ENCODE measurements at regions not wholly inside any gene's neighbourhood (a gene's known extent, or its start where the extent isn't known, plus 50 kb on each side); places are given as distances from the start of the nearest gene placed in this dataset.

DNA sequence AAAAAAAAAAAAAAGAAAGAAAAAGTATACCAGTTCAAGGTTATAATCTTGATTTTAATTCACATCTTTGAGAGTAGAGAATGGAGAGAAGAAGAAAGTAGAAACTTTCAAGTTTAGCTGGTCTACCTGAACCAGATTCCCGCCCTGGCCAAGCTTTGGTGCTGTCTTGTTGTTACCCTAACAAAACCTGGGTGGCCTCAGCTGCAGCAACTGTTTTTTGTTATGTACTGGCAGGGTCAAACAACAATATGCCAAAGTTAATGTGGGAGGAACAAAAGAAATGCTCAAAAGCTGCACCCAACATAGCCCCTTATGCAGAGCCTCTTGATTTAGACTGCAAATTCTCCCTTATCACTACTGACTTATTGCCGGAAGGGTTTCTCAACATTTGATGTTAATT is 165.3 kb upstream of the TFPI start:
- Histone ChIP-seq H3K4me3 (no peak overlapping the region), H3K79me2 (replicated peaks; ENCODE audit: insufficient read depth) (no peaks in the 10 kb centered on the region), H3F3A (replicated peaks; ENCODE audit: low read depth) (no peaks in the 10 kb centered on the region), H3K27ac (ENCODE audit: low read depth) (peak overlapping the region; percentile 7; the same call in 1 of the 2 replicates), H4K20me1 (replicated peaks; ENCODE audit: insufficient read depth) (no peaks in the 10 kb centered on the region), H3K4me2 (peak overlapping the region; percentile 24; the same call in 1 of the 2 replicates), H3K9me2 (ENCODE audit: insufficient read depth) (no peaks in the 10 kb centered on the region), H3K36me3 (ENCODE audit: insufficient read depth) (peaks cover 8% of the 10 kb centered on the region; the same call in 1 of the 2 replicates), H3K4me1 (ENCODE audit: insufficient read depth) (peaks cover 36% of the 10 kb centered on the region), H2AFZ (peak overlapping the region; percentile 20; the same call in 1 of the 2 replicates), H3K27me3 (ENCODE audit: insufficient read depth) (no peaks in the 10 kb centered on the region)
- peak; percentile 80 for ATAC-seq
- TF ChIP-seq NANOG (IDR thresholded peaks at IDR 0.05; ENCODE audit: borderline replicate concordance): no peak
- TF ChIP-seq EZH2 (IDR thresholded peaks at IDR 0.05; ENCODE audit: low read depth, unreplicated experiment): no peak
- no peak for TF ChIP-seq ZNF114 (CRISPR knock-in tag; IDR thresholded peaks at IDR 0.05)
- Mint-ChIP-seq H3K9me3 (peaks cover 14% of the 10 kb centered on the region; the same call in 2 of the 3 replicates), H3K4me3 (no peak overlapping the region), H3K27ac (no peak overlapping the region), H3K4me1 (peaks cover 23% of the 10 kb centered on the region), H3K36me3 (ENCODE audit: low read depth) (peaks cover 27% of the 10 kb centered on the region; the same call in 2 of the 3 replicates), H3K27me3 (ENCODE audit: insufficient read depth, low read depth, poor library complexity) (no peaks in the 10 kb centered on the region)
- peak; percentile 29 for DNase-seq (ENCODE audit: low spot score)

GRCh38 chr2:187748958-187749357 is 194.7 kb upstream of the TFPI start:
- DNase-seq (ENCODE audit: low spot score): no peak
- no peak overlapping the region for H3K4me3 Mint-ChIP-seq
- no peaks in the 10 kb centered on the region for H3K27me3 Mint-ChIP-seq (ENCODE audit: insufficient read depth, low read depth, poor library complexity)
- no peak for ATAC-seq
- Histone ChIP-seq H3K4me3 (no peak overlapping the region), H3K27ac (ENCODE audit: low read depth) (no peak overlapping the region), H4K20me1 (replicated peaks; ENCODE audit: insufficient read depth) (no peaks in the 10 kb centered on the region), H3K27me3 (ENCODE audit: insufficient read depth) (no peaks in the 10 kb centered on the region), H3K9me2 (ENCODE audit: insufficient read depth) (no peaks in the 10 kb centered on the region), H3K36me3 (ENCODE audit: insufficient read depth) (no peaks in the 10 kb centered on the region), H3K79me2 (replicated peaks; ENCODE audit: insufficient read depth) (no peaks in the 10 kb centered on the region), H3K4me1 (ENCODE audit: insufficient read depth) (no peaks in the 10 kb centered on the region), H3F3A (replicated peaks; ENCODE audit: low read depth) (no peaks in the 10 kb centered on the region), H3K4me2 (no peak overlapping the region), H2AFZ (no peak overlapping the region)
- no peak overlapping the region for H3K27ac Mint-ChIP-seq
- H3K9me3 Mint-ChIP-seq: 0 out of 3 replicates have a peak, but pooled peaks cover 4% of the 10 kb centered on the region
- H3K36me3 Mint-ChIP-seq (ENCODE audit: low read depth): no peaks in the 10 kb centered on the region; the same call in 2 of the 3 replicates
- no peaks in the 10 kb centered on the region for H3K4me1 Mint-ChIP-seq
- TF ChIP-seq ZNF114 (CRISPR knock-in tag; IDR thresholded peaks at IDR 0.05): no peak
- no peak for TF ChIP-seq CTCF (conservative IDR thresholded peaks at IDR 0.05; ENCODE audit: low read depth in 2 of 2)
- no peak for TF ChIP-seq NANOG (IDR thresholded peaks at IDR 0.05; ENCODE audit: borderline replicate concordance)
- no peak for TF ChIP-seq ETS1 (IDR thresholded peaks at IDR 0.05)
- no peak for TF ChIP-seq ZNF331 (CRISPR knock-in tag; IDR thresholded peaks at IDR 0.05; ENCODE audit: low read depth)
- no peak for TF ChIP-seq CREB1 (CRISPR knock-in tag; IDR thresholded peaks at IDR 0.05; ENCODE audit: low read depth)
- no peak for TF ChIP-seq JUNB (IDR thresholded peaks at IDR 0.05; ENCODE audit: unreplicated experiment)
- TF ChIP-seq, protein P1, sequence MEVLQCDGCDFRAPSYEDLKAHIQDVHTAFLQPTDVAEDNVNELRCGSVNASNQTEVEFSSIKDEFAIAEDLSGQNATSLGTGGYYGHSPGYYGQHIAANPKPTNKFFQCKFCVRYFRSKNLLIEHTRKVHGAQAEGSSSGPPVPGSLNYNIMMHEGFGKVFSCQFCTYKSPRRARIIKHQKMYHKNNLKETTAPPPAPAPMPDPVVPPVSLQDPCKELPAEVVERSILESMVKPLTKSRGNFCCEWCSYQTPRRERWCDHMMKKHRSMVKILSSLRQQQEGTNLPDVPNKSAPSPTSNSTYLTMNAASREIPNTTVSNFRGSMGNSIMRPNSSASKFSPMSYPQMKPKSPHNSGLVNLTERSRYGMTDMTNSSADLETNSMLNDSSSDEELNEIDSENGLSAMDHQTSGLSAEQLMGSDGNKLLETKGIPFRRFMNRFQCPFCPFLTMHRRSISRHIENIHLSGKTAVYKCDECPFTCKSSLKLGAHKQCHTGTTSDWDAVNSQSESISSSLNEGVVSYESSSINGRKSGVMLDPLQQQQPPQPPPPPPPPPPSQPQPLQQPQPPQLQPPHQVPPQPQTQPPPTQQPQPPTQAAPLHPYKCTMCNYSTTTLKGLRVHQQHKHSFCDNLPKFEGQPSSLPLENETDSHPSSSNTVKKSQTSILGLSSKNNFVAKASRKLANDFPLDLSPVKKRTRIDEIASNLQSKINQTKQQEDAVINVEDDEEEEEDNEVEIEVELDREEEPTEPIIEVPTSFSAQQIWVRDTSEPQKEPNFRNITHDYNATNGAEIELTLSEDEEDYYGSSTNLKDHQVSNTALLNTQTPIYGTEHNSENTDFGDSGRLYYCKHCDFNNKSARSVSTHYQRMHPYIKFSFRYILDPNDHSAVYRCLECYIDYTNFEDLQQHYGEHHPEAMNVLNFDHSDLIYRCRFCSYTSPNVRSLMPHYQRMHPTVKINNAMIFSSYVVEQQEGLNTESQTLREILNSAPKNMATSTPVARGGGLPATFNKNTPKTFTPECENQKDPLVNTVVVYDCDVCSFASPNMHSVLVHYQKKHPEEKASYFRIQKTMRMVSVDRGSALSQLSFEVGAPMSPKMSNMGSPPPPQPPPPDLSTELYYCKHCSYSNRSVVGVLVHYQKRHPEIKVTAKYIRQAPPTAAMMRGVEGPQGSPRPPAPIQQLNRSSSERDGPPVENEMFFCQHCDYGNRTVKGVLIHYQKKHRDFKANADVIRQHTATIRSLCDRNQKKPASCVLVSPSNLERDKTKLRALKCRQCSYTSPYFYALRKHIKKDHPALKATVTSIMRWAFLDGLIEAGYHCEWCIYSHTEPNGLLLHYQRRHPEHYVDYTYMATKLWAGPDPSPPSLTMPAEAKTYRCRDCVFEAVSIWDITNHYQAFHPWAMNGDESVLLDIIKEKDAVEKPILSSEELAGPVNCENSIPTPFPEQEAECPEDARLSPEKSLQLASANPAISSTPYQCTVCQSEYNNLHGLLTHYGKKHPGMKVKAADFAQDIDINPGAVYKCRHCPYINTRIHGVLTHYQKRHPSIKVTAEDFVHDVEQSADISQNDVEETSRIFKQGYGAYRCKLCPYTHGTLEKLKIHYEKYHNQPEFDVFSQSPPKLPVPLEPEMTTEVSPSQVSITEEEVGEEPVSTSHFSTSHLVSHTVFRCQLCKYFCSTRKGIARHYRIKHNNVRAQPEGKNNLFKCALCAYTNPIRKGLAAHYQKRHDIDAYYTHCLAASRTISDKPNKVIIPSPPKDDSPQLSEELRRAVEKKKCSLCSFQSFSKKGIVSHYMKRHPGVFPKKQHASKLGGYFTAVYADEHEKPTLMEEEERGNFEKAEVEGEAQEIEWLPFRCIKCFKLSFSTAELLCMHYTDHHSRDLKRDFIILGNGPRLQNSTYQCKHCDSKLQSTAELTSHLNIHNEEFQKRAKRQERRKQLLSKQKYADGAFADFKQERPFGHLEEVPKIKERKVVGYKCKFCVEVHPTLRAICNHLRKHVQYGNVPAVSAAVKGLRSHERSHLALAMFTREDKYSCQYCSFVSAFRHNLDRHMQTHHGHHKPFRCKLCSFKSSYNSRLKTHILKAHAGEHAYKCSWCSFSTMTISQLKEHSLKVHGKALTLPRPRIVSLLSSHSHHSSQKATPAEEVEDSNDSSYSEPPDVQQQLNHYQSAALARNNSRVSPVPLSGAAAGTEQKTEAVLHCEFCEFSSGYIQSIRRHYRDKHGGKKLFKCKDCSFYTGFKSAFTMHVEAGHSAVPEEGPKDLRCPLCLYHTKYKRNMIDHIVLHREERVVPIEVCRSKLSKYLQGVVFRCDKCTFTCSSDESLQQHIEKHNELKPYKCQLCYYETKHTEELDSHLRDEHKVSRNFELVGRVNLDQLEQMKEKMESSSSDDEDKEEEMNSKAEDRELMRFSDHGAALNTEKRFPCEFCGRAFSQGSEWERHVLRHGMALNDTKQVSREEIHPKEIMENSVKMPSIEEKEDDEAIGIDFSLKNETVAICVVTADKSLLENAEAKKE (CRISPR knock-in tag; IDR thresholded peaks at IDR 0.05): no peak
- no peak for TF ChIP-seq EZH2 (IDR thresholded peaks at IDR 0.05; ENCODE audit: low read depth, unreplicated experiment)
- TF ChIP-seq STAT1 (IDR thresholded peaks at IDR 0.05; ENCODE audit: unreplicated experiment): no peak
- TF ChIP-seq EZH2phosphoT487 (IDR thresholded peaks at IDR 0.05; ENCODE audit: unreplicated experiment): no peak
- TF ChIP-seq POLR2AphosphoS5 (IDR thresholded peaks at IDR 0.05; ENCODE audit: low read depth): no peak
